ENCODE measurements at regions not wholly inside any gene's neighbourhood (a gene's known extent, or its start where the extent isn't known, plus 50 kb on each side); places are given as distances from the start of the nearest gene placed in this dataset.

DNA sequence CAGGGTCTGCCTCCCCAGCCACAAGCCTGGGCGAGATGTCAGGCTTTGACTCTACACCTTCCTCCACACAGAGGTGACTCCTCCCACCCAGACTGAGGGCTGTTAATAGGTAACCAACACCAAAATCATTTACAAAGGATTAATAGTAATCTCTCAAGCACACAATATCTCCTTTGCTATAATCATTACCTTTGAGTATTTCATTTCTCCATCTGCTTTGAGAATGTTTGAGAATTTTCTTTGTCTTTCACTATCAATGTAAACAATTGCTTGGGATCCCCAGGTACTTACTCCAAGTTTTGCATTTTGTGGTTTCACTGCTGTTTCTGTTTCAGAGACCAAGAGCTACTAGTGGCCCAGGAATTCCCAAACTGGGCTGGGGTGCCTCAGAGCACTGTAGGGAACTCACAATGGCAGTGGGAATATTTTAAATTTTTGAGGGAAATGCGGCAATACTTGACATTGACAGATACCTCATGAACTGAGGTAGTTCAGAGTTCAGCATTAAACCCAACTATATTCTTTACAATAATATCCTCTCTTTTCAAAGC, 166.4 kb upstream of the MGAT5 start:
- no peak for TF ChIP-seq CTCF (conservative IDR thresholded peaks at IDR 0.05 in 1 of 2, IDR thresholded peaks at IDR 0.05 in 1 of 2; ENCODE audit: extremely low read depth in 1 of 2, insufficient read depth in 1 of 2, low read depth in 1 of 2, low read length in 2 of 2)
- TF ChIP-seq EZH2 (IDR thresholded peaks at IDR 0.05; ENCODE audit: borderline replicate concordance, low read length): no peak

Data from mammary epithelial cell (primary cell).